PC-9 (cell line): ENCODE measurements at regions not wholly inside any gene's neighbourhood (a gene's known extent, or its start where the extent isn't known, plus 50 kb on each side); places are given as distances from the start of the nearest gene placed in this dataset.

ENCODE experiments used
- BruUV-seq: library from RNA; stranded (reverse); fragments of 400-500 nt; replicated peaks from 2 replicates; lab custom pipeline; 2021; lab: Mats Ljungman, UMichigan
- CTCF ChIA-PET: fragments of 300-600 bp; sonication (Branson Sonifier 250); formaldehyde crosslinking; loops from one replicate; lab custom pipeline; 2022; ENCODE audit warnings: antibody characterized with exemption; lab: Charles Lee
- POLR2A ChIA-PET: fragments of 300-600 bp; sonication (Branson Sonifier 250); formaldehyde crosslinking; loops from one replicate; lab custom pipeline; 2022; ENCODE audit warnings: antibody characterized with exemption; ENCODE audit not compliant: unreplicated experiment; lab: Charles Lee
- DNase-seq, 2 experiments: peaks; one replicate each; pipeline versions ENCODE4 v3.0.0 to v3.0.0-alpha.2; 2015 to 2022; ENCODE audit warnings: mixed read lengths in 1 of 2
- H2AFZ ChIP-seq: fragments of 200-600 bp; sonication (generic); 2 replicates; pipeline ENCODE4 v1.8.1; 2017; ENCODE audit warnings: antibody characterized with exemption
- H3F3A ChIP-seq: fragments of 200-600 bp; sonication (generic); 2 replicates; pipeline ENCODE4 v1.8.1; 2017; ENCODE audit warnings: antibody characterized with exemption, mild to moderate bottlenecking, low read depth; ENCODE audit not compliant: insufficient read depth
- H3K27ac ChIP-seq: fragments of 200-600 bp; sonication (generic); 2 replicates; pipeline ENCODE4 v1.6.1; 2016; ENCODE audit warnings: mixed run types
- H3K27me3 ChIP-seq: fragments of 200-600 bp; sonication (generic); 2 replicates; pipeline ENCODE4 v1.6.1; 2016; ENCODE audit warnings: low read depth, mixed run types; ENCODE audit not compliant: insufficient read depth
- H3K36me3 ChIP-seq: fragments of 200-600 bp; sonication (generic); 2 replicates; pipeline ENCODE4 v1.6.1; 2016; ENCODE audit warnings: low read depth, mixed run types
- H3K4me1 ChIP-seq: fragments of 200-600 bp; sonication (generic); replicated peaks from 2 replicates; pipeline ENCODE4 v1.6.1; 2016; ENCODE audit warnings: mixed run types; ENCODE audit not compliant: insufficient read depth
- H3K4me2 ChIP-seq: fragments of 200-600 bp; sonication (generic); 2 replicates; pipeline ENCODE4 v1.6.1; 2017; ENCODE audit warnings: mixed run types
- H3K4me3 ChIP-seq: fragments of 200-600 bp; sonication (generic); 2 replicates; pipeline ENCODE4 v1.6.1; 2016; ENCODE audit warnings: mixed run types
- H3K79me2 ChIP-seq: fragments of 200-600 bp; sonication (generic); 2 replicates; pipeline ENCODE4 v1.6.1; 2017; ENCODE audit warnings: low read depth, mixed run types
- H3K9me2 ChIP-seq: fragments of 200-600 bp; sonication (generic); 2 replicates; pipeline ENCODE4 v1.8.1; 2017; ENCODE audit warnings: mild to moderate bottlenecking; ENCODE audit not compliant: insufficient read depth
- H3K9me3 ChIP-seq: fragments of 200-600 bp; sonication (generic); 2 replicates; pipeline ENCODE4 v1.8.1; 2016; ENCODE audit warnings: low read depth; ENCODE audit not compliant: insufficient read depth
- H4K20me1 ChIP-seq: fragments of 200-600 bp; sonication (generic); 2 replicates; pipeline ENCODE4 v1.8.1; 2017; ENCODE audit not compliant: insufficient read depth
- EZH2 ChIP-seq: fragments of 200-600 bp; sonication (generic); IDR thresholded peaks from 2 replicates; pipeline ENCODE4 v1.8.0; 2017; ENCODE audit warnings: antibody characterized with exemption, low read depth
- intact Hi-C: fragments of 100-400 bp; cut with micrococcal nuclease; formaldehyde crosslinking; loops from one replicate; pipeline ENCODE4 v1.10.0; 2022; ENCODE audit not compliant: unreplicated experiment
- TF ChIP-seq, protein P1 (sequence below): fragments of 200-600 bp; sonication (generic); conservative IDR thresholded peaks from 2 replicates; pipeline ENCODE4 v1.6.1; 2017; ENCODE audit warnings: mixed run types, antibody characterized with exemption, mild to moderate bottlenecking, moderate library complexity

DNA sequence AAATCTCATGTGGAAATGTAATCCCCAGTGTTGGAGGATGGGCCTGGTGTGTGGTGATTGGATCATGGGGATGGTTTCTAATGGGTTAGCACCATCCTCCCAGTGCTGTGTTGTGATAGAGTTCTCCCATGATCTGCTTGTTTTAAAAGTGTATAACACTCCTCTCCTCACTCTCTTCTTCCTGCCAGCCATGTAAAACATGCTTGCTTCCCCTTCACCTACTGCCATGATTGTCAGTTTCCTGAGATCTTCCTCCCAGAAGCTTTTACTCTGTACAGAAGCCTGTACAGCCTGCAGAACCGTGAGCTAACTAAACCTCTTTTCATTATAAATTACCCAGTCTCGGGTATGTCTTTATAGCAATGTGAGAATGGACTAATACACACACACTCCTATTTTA lies 499.1 kb downstream of the RASEF start:
- Histone ChIP-seq H3K4me1 (no peaks in the 10 kb centered on the region), H3K36me3 (no peaks in the 10 kb centered on the region), H3K27ac (no peak overlapping the region), H3K4me3 (no peak overlapping the region), H3K9me2 (no peaks in the 10 kb centered on the region), H3K4me2 (no peak overlapping the region), H4K20me1 (no peaks in the 10 kb centered on the region), H3K27me3 (no peaks in the 10 kb centered on the region), H3K79me2 (no peaks in the 10 kb centered on the region), H3F3A (no peaks in the 10 kb centered on the region), H2AFZ (no peak overlapping the region), H3K9me3 (no peaks in the 10 kb centered on the region)
- CTCF ChIA-PET, result no interaction called here
- DNase-seq, result no peak
- POLR2A ChIA-PET, result no interaction called here
- TF ChIP-seq, protein P1, sequence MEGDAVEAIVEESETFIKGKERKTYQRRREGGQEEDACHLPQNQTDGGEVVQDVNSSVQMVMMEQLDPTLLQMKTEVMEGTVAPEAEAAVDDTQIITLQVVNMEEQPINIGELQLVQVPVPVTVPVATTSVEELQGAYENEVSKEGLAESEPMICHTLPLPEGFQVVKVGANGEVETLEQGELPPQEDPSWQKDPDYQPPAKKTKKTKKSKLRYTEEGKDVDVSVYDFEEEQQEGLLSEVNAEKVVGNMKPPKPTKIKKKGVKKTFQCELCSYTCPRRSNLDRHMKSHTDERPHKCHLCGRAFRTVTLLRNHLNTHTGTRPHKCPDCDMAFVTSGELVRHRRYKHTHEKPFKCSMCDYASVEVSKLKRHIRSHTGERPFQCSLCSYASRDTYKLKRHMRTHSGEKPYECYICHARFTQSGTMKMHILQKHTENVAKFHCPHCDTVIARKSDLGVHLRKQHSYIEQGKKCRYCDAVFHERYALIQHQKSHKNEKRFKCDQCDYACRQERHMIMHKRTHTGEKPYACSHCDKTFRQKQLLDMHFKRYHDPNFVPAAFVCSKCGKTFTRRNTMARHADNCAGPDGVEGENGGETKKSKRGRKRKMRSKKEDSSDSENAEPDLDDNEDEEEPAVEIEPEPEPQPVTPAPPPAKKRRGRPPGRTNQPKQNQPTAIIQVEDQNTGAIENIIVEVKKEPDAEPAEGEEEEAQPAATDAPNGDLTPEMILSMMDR, result no peak
- no TSS peak for BruUV-seq
- intact Hi-C loops, result no loop called here

DNA sequence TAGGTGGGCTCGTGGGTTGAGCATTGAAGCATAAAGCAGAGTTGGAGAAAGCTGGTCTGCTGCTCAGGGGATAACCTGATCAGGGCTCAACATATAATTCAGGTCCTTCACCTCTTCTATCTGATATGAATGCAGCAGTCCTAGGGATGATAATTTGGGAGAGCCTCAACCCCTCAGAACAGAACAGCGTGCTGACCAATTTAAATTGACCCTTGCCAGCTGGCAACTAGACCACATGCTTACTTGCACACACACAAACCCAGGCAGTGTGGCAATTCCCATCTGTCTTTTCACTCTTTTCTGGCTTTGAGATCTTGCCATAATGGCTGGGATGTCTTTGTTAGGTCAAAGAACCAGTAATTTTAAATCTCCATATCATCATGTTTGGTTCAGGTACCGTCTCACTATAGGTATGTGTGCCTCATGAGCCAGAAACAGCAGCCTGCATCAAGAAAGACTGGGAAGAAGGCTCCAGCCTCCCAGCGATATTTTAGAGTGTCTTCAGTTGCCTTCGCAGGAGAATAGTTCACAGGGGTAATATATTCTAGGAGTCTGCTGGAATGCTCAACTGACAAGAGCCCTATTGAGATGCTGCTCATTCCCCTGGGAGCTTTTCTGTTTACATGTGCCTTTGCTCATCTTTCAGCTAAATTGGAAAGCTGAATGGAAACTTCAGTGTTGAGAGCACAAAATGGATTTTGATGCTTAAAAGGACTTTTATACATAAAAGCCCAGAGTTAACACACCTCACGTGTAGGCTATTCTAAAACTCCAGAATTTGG lies 497.6 kb downstream of the RASEF start:
- no peak for DNase-seq
- Histone ChIP-seq H3K27ac (no peak overlapping the region), H3K9me3 (no peaks in the 10 kb centered on the region), H3K9me2 (no peaks in the 10 kb centered on the region), H3K4me2 (no peak overlapping the region), H3K79me2 (no peaks in the 10 kb centered on the region), H3K36me3 (no peaks in the 10 kb centered on the region), H4K20me1 (no peaks in the 10 kb centered on the region), H3K27me3 (no peaks in the 10 kb centered on the region), H2AFZ (no peak overlapping the region), H3K4me3 (no peak overlapping the region), H3K4me1 (no peaks in the 10 kb centered on the region), H3F3A (no peaks in the 10 kb centered on the region)
- intact Hi-C loops, result no loop called here
- ChIA-PET POLR2A (no interaction called here), CTCF (no interaction called here)
- BruUV-seq, result no TSS peak
- TF ChIP-seq EZH2, result no peak
- TF ChIP-seq, protein P1, result no peak

DNA sequence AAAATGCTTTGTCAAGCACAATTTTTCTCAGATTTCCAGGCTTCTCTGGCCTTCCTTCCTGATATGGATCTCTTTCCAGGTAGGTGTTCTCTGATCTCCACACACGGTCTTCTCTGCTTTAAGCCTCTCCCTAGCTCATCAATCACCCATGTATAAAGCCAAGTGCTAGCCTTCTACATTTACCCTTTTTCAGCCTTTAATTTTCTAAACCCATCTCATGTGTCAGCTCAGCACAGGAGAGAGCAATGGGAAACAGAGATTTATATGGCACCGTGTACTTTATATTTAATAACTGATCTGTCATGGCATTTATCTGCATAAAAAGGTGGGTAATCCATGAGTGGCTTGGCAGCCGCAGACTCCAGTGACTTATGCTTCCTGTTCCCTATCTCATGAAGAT lies 495.0 kb downstream of the RASEF start:
- no peaks in the 10 kb centered on the region for H3F3A ChIP-seq
- H3K4me2 ChIP-seq, result no peak overlapping the region
- intact Hi-C loops, result no loop called here
- no peaks in the 10 kb centered on the region for H3K36me3 ChIP-seq
- no peak for DNase-seq
- no TSS peak for BruUV-seq
- no peaks in the 10 kb centered on the region for H3K4me1 ChIP-seq
- ChIA-PET POLR2A (no interaction called here), CTCF (no interaction called here)
- H3K9me3 ChIP-seq, result no peaks in the 10 kb centered on the region
- no peaks in the 10 kb centered on the region for H3K79me2 ChIP-seq
- H2AFZ ChIP-seq, result no peak overlapping the region
- no peak overlapping the region for H3K4me3 ChIP-seq
- no peak overlapping the region for H3K27ac ChIP-seq
- H3K27me3 ChIP-seq, result no peaks in the 10 kb centered on the region
- no peaks in the 10 kb centered on the region for H4K20me1 ChIP-seq
- TF ChIP-seq, protein P1, result no peak
- TF ChIP-seq EZH2, result no peak
- H3K9me2 ChIP-seq, result no peaks in the 10 kb centered on the region
